Islet of Langerhans (tissue), 1 donor: ENCODE measurements at regions not wholly inside any gene's neighbourhood (a gene's known extent, or its start where the extent isn't known, plus 50 kb on each side); places are given as distances from the start of the nearest gene placed in this dataset.
"Not testable (repeated sequence)": the region's sequence is repeated elsewhere in the genome, so short reads cannot be mapped to it uniquely, and the experiment has no call there.

ENCODE experiments used
- FAIRE-seq: peaks from one replicate; lab custom pipeline; 2011; peaks lifted over from hg19 to GRCh38; lab: Jason Lieb, UNC

DNA sequence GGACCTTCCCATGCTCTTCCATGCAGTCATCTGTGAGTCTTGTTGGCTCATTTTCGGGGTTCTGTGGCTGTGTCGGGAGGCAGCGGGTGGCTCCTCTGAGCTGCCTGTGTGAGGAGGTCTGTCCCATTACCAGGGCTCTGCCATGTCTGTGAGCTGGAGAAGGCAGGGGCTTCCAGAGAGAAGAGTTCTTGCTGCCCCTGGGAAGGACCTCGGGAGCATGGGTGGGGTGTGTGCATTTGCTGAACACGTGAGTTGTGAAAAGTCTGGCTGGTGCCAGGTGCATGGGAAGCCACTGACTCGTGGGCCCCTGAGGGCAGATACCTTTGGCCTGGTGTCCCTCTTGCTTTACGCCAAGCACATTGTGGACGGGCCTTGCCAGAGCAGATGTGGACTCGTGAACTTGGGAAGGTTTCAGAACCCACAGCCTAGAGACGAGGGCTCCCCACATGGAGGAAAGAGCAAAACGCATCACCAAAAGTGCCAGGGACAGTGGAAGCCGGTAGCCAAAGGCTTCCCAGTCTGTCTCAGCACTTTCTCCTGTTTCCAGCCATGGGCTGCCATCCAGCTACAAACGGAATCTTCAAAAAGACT is 1324.5 kb downstream of the BRD1 start:
- no peak for FAIRE-seq

DNA sequence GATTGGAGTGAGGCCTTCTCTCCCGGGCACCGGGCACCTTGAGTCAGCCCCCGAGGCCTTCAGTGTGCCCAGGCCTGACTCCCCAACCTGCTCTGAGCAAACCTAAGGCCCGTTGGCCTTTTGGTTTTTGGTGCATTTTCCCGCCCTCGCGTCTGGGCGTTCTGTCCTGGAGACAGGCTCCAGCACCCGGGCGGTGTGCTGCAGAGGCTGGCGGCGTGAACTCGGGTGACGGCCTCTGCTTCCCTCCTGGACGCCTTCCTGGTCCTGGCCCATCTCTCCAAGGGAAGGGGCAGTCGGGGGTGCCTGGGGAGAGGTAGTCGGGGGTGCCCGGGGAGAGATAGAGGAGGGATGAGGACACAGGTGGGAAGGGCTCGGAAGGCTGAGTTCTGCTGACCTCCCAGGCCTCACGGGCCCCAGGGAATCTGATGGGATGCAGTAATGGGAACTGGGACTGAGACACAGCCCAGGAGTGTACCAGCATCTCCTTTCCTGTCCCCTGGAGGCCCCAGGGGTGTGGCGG is 1326.4 kb downstream of the BRD1 start:
- no peak for FAIRE-seq

DNA sequence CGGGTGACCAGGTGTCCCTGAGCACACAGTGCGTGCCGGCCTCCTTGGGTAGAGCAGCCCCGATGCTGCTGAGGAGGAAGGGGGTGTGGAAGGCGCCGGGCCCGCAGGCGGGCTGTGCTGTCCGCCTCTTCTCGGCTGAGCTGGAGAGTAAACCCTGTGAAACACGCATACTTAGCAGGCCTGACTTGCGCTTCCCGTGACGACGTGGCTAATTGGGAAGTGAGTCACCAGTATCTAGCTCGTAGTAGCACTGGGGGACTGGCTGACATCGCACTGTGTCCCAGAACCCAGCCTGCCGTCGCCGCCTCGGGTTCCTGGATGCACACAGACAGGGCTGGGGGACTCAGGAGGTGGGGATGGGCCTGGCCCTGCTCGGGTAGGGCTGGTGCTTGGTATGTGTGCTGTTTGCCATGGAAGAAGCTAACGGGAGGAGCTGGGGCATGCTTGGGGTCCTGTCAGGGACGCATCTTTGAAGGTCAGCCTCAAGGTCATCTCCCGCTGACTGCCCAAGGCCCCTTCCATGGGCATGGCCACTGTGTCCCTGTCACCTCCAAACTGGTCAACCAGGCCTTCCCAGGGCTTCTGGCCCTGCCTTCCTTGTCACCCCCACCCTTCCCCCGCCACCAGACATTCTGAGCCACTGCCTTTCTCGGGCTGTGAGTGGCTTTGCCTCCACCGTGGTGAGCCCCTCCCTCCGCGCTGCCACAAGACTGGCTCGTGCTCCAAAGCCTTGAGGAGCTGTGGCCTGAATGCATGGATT is 1327.0 kb downstream of the BRD1 start:
- FAIRE-seq = no peak

DNA sequence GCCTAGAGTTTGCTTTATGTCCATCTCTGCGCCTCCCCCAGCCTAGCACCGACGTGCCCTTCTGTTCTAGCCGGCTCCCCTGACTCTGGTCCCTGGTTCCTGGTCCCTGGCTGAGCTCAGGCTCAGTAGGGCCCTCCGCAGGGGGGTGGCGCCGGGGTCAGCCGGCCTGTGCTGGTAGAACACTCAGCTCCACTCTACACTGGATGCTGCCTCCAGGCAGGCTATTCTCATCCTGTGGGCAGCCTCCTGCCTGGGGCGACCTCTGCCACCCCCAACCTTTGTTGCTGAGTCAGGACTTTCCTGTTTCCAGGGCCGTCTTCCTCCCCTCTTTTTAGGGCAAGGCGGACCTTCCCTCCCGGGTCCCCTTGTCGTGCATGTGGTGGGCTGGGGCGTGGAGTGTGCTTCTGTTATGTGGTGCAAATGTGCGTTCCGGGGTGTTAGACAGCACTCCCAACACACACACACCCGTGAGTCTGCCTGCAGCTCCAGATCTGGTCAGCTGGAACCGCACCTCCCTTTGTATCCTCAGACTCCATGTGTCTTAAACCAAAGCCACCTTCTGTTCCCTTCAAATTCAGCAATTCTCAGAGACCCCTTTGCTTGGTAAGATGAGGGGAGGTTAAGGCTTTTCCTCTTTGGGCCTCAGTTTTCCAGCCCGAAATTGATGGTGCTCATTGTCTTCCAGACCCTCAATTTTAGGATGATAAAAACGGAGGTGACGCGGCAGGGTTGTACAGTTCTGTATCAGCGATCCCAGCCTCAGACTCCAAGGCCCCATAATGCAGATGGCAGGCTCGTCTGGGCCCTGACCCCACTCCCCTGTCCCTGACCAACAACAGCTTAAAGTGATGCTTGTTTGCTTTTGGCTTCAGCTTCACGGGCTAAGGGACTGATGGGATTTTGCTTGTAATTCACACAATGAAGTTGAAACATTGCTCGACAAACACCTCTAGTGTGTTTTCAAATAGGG is 1327.9 kb downstream of the BRD1 start:
- no peak for FAIRE-seq

DNA sequence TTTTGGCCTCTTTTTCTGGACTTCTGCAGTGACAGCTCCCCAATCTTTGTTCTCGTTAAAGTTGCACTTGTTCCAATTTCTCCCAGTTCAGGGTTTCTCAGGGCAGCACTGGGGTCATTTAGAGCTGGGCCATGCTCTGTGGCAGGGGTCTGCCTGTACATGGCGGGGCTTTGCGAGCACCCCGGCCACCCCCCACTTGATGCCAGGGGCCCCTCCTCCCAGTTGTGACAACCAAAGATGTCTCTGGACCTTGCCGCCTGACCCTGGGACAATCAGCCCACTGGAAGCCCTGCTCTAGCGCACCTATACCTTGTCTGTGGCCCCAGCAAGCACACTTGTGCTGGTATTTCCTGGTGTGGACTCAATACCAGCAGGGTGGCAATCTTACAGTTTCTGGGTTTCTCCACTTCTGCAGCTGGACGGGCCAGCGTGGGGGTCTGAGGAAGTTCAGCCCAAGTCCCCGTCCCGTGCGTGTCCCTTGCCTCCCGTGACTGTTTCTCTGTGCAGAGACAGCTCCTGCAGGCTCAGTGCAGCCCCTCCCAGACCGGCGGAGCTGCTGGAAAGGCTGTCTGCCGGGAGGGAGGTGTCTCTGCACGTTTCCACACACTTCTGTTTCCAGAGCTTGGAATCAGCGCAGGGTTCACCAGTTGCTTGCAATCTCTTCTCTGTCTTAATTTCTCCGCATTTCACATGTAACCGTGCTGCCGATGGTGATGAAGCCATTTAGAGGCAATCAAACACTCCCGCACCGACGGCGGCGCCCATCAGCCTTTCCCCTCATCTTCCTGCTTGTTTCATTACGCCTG is 1328.9 kb downstream of the BRD1 start:
- FAIRE-seq = no peak

DNA sequence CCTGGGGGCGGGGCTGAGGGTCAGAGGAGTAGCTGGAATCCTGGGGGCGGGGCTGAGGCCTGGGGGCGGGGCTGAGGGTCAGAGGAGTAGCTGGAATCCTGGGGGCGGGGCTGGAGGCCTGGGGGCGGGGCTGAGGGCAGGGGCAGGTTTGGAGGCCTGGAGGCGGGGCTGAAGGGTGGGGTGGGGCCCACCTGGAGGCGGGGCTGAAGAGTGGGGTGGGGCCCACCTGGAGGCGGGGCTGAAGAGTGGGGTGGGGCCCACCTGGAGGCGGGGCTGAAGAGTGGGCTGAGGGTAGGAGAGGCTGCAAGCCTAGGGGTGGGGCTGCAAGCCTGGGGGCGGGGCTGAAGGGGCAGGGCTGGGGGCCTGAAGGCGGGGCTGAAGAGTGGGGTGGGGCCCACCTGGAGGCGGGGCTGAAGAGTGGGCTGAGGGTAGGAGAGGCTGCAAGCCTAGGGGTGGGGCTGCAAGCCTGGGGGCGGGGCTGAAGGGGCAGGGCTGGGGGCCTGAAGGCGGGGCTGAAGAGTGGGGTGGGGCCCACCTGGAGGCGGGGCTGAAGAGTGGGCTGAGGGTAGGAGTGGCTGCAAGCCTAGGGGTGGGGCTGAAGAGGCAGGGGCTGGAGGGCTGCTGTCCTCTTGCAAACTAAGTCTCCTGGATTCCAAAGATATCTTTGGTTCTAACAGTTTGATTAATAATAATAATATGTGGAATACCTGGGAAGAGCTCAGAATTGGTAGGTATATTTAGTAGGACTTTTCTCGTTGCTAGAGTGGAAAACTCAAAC is 1329.7 kb downstream of the BRD1 start:
- FAIRE-seq = not testable (repeated sequence)

DNA sequence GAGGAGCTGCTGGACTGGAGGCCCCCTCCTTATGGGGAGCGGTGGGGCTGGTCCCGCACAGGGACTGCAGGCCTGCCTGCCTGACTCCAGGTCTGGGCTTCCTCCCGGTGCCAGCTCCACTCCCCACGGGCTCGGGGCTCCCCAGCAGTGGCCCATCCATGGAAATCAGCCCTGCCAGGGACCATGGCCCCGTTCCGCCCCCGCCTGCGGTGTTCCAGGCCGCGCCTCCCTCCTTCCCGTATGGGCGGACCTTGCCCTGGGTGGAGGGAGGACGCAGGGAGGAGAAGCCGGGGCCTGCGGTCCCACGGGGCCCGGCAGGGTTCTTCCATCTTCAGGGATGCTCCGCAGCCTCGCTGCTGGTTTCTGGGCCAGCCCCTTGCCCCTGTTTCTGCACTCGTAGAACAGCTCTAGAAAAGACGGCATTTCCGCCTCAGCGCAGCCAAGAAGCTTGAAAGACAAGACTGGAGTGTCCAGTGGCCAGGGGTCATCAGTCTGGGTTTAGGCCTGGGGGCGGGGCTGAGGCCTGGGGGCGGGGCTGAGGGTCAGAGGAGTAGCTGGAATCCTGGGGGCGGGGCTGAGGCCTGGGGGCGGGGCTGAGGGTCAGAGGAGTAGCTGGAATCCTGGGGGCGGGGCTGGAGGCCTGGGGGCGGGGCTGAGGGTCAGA is 1330.6 kb downstream of the BRD1 start:
- no peak for FAIRE-seq

DNA sequence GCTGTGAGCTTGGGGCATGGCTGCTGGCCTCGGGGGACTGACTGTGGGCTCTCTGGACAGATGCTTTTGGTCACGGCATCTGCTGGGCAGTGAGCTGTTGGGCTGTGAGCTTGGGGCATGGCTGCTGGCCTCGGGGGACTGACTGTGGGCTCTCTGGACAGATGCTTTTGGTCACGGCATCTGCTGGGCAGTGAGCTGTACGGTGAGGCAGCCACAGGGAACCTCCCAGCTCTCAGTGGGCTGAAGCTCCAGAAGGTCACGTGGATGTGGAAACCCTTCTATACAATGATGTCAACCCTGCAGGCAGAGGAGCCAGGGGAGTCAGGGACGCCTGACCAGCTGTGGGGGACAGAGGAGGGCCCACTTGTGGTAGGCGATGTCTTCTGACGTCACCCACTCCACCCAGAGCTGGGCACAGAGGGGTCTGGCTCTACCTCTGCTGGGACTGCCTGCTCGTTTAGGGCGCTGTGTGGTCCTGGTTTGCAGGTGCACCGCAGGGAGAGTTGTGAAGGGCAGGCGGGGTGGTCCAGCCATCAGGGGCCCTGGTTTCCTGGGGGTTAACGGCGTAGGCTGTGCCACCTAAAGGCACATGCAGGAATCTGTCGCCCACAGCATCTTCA is 1331.3 kb downstream of the BRD1 start:
- FAIRE-seq = no peak

DNA sequence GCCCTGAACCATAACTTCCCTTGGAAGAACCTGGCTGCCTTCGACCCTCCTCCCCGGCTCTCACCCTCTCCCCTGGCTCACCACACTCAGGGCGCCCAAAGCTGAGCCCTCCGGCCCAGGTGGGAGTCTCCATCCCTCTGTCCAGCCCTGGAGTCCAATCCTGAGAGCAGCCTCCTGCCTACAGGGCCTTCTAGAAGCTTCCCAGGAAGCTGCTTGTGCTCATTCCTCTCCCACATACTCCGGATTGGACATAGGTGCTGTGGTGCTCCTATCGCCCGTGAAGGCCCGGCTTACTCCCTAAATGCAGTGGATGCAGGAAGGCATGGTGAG is 1332.0 kb downstream of the BRD1 start:
- no peak for FAIRE-seq

DNA sequence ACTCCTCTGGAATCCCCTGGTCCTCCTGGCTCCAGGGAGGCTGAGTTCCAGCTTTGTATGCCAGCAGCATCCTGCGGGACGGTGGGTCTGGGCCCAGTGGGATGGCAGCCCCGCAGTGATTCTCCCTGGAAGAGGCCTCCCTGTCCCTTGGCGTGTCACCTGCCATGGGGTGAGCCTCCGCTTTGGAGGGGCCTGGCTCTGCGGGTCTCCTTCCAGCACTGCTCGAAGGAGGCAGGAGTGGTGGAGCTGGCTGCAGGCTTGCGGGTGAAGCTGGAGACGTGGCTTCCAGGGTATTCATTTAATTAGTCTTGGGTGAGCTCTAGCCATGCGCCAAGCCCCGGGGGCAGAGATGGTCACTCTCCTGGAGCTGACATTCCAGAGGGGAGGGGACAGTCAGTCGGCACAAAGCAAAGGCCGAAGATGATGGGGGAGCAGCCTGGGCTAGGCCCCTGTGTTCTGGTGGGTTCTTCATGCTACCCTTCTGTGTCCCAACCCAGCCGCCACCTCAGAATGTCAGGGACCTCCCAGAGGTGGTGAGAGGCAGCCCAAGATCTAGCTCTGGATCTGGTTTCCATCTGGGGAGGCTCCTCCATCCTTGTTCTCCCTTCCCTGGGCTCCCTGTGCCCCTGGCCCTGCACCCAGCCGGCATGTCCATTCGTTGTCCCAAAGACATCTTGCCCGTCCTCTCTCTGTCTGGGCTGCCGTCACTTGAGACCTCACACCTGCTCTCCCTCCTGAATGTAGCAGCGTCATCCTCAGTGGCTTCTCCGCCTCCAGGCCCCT is 1332.5 kb downstream of the BRD1 start:
- no peak for FAIRE-seq

DNA sequence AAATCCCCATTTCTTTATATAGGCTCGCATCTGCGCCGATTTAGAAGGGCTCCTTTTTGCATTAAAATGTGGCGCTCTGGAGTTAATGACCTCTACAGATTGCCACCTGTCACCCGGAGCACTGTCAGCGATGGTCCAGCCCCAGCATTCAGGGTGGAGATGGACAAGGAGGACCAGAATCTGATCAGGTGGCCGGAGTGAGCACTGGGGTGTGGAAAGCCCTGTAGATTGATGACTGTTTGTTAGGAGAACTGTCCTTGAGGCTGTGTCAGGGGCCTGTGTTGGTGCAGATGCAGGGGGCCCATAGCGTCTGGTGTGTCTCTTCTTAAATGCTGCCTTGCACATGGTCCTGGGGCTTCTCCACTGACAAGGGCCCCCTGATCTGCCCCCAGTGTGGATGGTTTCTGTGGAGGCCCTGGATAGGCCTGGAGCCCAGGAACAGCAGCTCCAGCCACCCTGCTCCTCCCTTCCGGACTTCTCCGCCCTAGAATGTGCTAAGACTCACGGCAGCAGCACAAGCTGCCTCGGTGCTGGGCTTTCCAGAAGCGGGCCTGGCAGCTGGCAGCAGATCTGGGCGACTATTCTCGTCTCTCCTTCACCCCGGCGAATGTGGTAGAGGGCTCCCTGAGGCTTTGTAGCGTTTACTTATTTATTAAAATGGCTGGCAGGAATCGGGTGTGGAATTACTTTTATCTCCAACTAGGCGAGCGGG is 1333.3 kb downstream of the BRD1 start:
- no peak for FAIRE-seq

DNA sequence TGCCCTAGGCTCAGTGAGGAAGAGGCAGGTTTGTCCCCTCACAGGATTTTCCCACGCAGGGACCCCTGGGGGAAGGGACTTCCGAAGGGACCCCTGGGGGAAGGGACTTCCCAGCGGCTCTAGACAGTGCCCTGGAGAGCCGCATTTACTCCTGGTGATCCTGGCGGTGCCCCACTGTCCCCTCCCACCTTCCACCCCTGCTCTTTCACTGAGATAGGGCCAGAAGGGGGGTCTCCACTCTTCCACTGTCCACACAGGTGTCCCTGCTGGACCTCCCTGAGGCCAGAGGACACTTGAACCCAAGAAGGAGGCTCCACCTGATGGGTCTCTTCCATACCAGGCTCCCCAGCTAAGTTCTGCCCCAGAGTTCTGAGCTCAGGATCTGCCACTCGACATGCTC is 1333.9 kb downstream of the BRD1 start:
- no peak for FAIRE-seq

DNA sequence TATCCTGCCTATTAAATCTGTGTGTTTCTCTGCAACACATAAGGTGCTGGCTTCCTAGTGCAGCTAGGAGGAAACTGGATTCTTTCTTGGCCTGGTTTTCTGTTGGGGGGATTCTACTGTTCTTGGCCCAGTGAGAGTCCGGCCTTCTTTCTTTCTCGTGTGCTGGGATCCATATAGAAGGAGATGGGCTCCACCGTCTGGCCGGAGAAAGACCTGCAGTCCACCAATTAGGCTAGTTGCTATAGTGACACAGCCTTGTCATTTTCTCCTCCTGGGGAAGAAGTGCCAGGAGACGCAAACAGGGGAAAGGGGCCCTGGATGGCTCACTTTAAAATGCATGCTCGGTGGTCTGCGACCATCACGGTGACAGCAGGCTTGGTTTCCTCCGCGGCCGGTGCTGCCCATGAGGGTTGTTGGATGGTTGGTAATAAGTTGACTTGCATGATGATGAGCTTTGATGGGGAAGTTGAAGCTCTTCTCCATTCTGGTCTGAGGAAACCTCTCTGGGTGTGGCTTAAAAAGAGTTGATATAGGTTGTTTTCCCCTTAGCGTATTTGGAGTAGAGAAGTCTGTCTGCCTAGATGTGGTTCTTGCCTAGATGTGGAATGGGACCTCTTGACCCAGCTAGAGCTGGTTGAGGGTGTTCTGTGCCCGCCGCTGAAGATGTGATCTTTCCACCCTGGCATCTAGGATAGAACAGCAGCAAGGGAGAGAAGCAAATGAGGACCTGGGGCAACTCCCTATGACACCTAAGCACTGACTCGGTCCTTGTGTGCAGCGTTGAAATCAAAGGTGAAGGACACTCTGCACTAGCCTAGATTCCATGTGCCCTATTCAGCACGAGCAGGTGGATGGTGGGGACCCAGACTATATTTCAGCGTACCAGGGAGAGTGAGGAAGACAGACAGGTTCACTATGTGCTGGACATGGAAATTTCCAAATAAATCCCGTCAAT is 1335.0 kb downstream of the BRD1 start:
- peak; percentile 41 for FAIRE-seq

DNA sequence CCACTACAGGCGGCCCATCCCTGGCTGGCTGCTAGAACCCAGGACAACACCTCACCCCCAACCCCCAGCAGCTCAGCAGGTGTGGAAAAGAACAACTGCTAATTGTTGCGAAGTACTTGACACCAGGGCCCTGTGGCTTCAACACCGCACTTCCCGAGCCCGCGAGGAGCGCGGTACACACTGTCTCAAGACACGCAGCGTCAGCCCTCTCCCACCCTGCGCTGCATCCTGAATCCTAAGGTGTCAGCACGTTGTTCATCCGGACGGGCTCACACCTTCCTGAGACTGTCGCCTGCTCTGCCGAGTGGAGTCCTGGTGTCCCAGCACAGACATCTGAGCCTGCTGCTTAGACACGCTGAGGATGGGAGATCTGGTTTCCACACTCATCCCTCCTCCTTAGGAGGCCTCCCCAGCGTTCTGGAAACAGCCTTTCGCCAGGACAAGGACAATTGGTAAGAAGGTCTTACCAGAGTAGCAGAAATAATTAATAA is 1336.2 kb downstream of the BRD1 start:
- FAIRE-seq = no peak

DNA sequence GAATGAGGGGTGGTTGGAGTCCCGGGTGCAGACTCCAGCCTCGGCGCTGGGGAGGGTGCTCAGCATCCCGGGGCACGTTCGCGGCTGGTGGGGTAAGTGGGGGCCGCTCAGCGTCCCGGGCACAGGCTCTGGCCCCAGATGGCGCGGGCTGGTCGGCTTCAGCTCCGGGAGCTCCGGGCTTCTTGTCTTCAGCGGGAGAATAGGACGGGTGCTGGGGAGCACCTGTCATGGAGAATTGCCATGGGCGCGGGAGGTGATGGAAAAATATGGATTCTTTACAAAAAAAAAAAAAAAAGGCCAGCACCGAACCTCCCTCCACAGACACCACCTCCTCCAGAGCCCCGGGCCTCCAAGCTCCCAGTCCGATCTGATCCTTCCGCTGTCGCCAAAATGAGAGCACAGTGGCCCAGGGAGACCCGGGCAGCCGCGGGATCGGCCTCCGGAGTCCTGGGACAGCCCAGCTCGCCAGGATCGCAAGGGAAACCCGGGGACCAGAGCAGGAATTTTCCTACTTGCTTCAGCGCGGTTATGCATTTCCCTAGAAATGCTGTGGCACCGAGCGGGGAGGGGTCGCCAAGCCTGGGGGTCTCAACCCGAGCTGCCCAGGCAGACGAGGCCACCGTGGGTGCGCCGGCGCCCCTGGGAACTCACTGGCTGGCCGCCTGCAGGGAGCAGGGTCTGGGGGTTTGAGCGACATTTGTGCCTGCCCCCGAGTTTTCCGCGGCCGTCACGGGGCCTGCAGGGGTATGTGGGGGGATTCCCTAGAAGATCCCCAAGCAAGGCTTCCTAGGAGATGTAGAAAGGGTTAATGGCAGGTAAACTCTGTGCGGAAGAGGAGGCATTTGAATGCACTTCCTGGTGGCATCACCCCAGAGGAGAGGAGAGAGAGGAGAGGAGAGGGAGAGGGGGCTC is 1336.9 kb downstream of the BRD1 start:
- FAIRE-seq = no peak
